Thymus (tissue), 11 donors: ENCODE measurements at regions not wholly inside any gene's neighbourhood (a gene's known extent, or its start where the extent isn't known, plus 50 kb on each side); places are given as distances from the start of the nearest gene placed in this dataset.
"Not testable (repeated sequence)": the region's sequence is repeated elsewhere in the genome, so short reads cannot be mapped to it uniquely, and the experiment has no call there.

Source experiments
- DNase-seq, 9 donors: peaks; one replicate each; pipeline ENCODE4 v3.0.0-alpha.2; 2013; ENCODE audit warnings: low spot score in 9 of 9, low read depth in 6 of 9, missing footprints in 1 of 9
- H3K27ac ChIP-seq, 2 donors: one replicate each; pipeline ENCODE4 v1.5.1; 2013; ENCODE audit warnings: control low read depth in 1 of 2, low read depth in 1 of 2, low read length in 1 of 2, mild to moderate bottlenecking in 1 of 2, moderate library complexity in 1 of 2
- H3K27me3 ChIP-seq, 2 donors: one replicate each; pipeline ENCODE4 v1.5.1; 2013; ENCODE audit warnings: low read length in 1 of 2; ENCODE audit not compliant: control insufficient read depth in 2 of 2, insufficient read depth in 1 of 2
- H3K36me3 ChIP-seq, 2 donors: one replicate each; pipeline ENCODE4 v1.5.1; 2013; ENCODE audit warnings: low read length in 1 of 2, mild to moderate bottlenecking in 1 of 2, moderate library complexity in 1 of 2; ENCODE audit not compliant: control insufficient read depth in 2 of 2, insufficient read depth in 2 of 2
- H3K4me1 ChIP-seq, 2 donors: one replicate each; pipeline ENCODE4 v1.5.1; 2013; ENCODE audit warnings: low read length in 2 of 2; ENCODE audit not compliant: control insufficient read depth in 2 of 2, insufficient read depth in 2 of 2
- H3K4me3 ChIP-seq, 2 donors: one replicate each; pipeline ENCODE4 v1.5.1; 2013; ENCODE audit warnings: low read length in 2 of 2, control low read depth in 1 of 2, mild to moderate bottlenecking in 1 of 2
- H3K9me3 ChIP-seq, 2 donors: one replicate each; pipeline ENCODE4 v1.5.1; 2013; ENCODE audit warnings: low read length in 1 of 2, mild to moderate bottlenecking in 1 of 2; ENCODE audit not compliant: control insufficient read depth in 2 of 2, insufficient read depth in 1 of 2
- WGBS: extraction: QIAGEN DNeasy Blood & Tissue Kit; methylation state at CpG from one replicate; pipeline ENCODE4 v1.1.7; 2013; 5-methylcytosine and 5-hydroxymethylcytosine counted together
- donor health status: healthy.

GRCh38 chr5:27854243-27854852 lies 816.0 kb upstream of the CDH9 start:
- H3K27ac ChIP-seq = no peak overlapping the region
- H3K27me3 ChIP-seq = no peaks in the 10 kb centered on the region
- H3K9me3 ChIP-seq = no peaks in the 10 kb centered on the region
- no peaks in the 10 kb centered on the region for H3K4me1 ChIP-seq
- no peaks in the 10 kb centered on the region for H3K36me3 ChIP-seq
- WGBS = 75% methylated on average over 3 of the region's 3 CpGs
- no peak for DNase-seq
- no peak overlapping the region for H3K4me3 ChIP-seq

- Histone ChIP-seq H3K36me3 (no peaks in the 10 kb centered on the region), H3K27me3 (no peaks in the 10 kb centered on the region), H3K27ac (no peak overlapping the region), H3K9me3 (no peaks in the 10 kb centered on the region), H3K4me1 (no peaks in the 10 kb centered on the region), H3K4me3 (no peak overlapping the region)
- WGBS = 90% methylated on average over 3 of the region's 3 CpGs
- DNase-seq = no peak
Measured at GRCh38 chr5:27845248-27845647, 806.9 kb upstream of the CDH9 start.

- not testable (repeated sequence) for H3K4me1 ChIP-seq, H3K36me3 ChIP-seq, H3K9me3 ChIP-seq, DNase-seq, H3K27ac ChIP-seq, H3K27me3 ChIP-seq, H3K4me3 ChIP-seq
- WGBS = 93% methylated on average over 21 of the region's 21 CpGs
Measured at GRCh38 chr5:27836704-27837103, 798.3 kb upstream of the CDH9 start.

- H3K36me3 ChIP-seq = no peaks in the 10 kb centered on the region
- WGBS = 99% methylated on average over 1 of the region's 1 CpG
- no peak overlapping the region for H3K27ac ChIP-seq
- H3K4me3 ChIP-seq = no peak overlapping the region
- DNase-seq = no peak
- no peaks in the 10 kb centered on the region for H3K4me1 ChIP-seq
- H3K9me3 ChIP-seq = peaks cover 0 to 4% of the 10 kb centered on the region in 2 donors
- H3K27me3 ChIP-seq = no peaks in the 10 kb centered on the region
Measured at GRCh38 chr5:27832886-27833285, 794.5 kb upstream of the CDH9 start.

- Histone ChIP-seq H3K4me3 (no peak overlapping the region), H3K36me3 (no peaks in the 10 kb centered on the region), H3K4me1 (no peaks in the 10 kb centered on the region), H3K27ac (no peak overlapping the region), H3K9me3 (peaks cover 0 to 4% of the 10 kb centered on the region in 2 donors), H3K27me3 (no peaks in the 10 kb centered on the region)
- no peak for DNase-seq
- 92% methylated on average over 2 of the region's 2 CpGs for WGBS
Measured at GRCh38 chr5:27830546-27830945, 792.2 kb upstream of the CDH9 start.

- WGBS = 79% methylated on average over 2 of the region's 2 CpGs
- no peaks in the 10 kb centered on the region for H3K9me3 ChIP-seq
- no peaks in the 10 kb centered on the region for H3K27me3 ChIP-seq
- H3K4me3 ChIP-seq = no peak overlapping the region
- DNase-seq = no peak
- no peak overlapping the region for H3K27ac ChIP-seq
- no peaks in the 10 kb centered on the region for H3K4me1 ChIP-seq
- no peaks in the 10 kb centered on the region for H3K36me3 ChIP-seq
Measured at GRCh38 chr5:27821681-27822080, 783.3 kb upstream of the CDH9 start.

GRCh38 chr5:27818888-27819287 lies 780.5 kb upstream of the CDH9 start:
- Histone ChIP-seq H3K27ac (no peak overlapping the region), H3K4me3 (no peak overlapping the region)

GRCh38 chr5:27814983-27815382 lies 776.6 kb upstream of the CDH9 start:
- Histone ChIP-seq H3K36me3 (no peaks in the 10 kb centered on the region), H3K9me3 (peaks cover 0 to 3% of the 10 kb centered on the region in 2 donors), H3K4me1 (no peaks in the 10 kb centered on the region), H3K4me3 (no peak overlapping the region), H3K27me3 (no peaks in the 10 kb centered on the region), H3K27ac (no peak overlapping the region)
- WGBS = 0% methylated on average over 1 of the region's 1 CpG
- DNase-seq = no peak

More at GRCh38 chr5:27818888-27819287, 780.5 kb upstream of the CDH9 start:
- no peak for DNase-seq
- WGBS = 96% methylated on average over 1 of the region's 1 CpG
- Histone ChIP-seq H3K36me3 (no peaks in the 10 kb centered on the region), H3K4me1 (no peaks in the 10 kb centered on the region), H3K9me3 (peaks cover 0 to 3% of the 10 kb centered on the region in 2 donors), H3K27me3 (no peaks in the 10 kb centered on the region)

- Histone ChIP-seq H3K9me3 (peaks cover 0 to 3% of the 10 kb centered on the region in 2 donors), H3K4me3 (no peak overlapping the region), H3K27me3 (no peaks in the 10 kb centered on the region), H3K36me3 (no peaks in the 10 kb centered on the region), H3K4me1 (no peaks in the 10 kb centered on the region), H3K27ac (no peak overlapping the region)
- DNase-seq = no peak
- 88% methylated on average over 1 of the region's 1 CpG for WGBS
Measured at GRCh38 chr5:27814286-27814685, 775.9 kb upstream of the CDH9 start.
